Endothelial cell (in vitro differentiated cells): ENCODE measurements at regions not wholly inside any gene's neighbourhood (a gene's known extent, or its start where the extent isn't known, plus 50 kb on each side); places are given as distances from the start of the nearest gene placed in this dataset.

Experiments
- DNase-seq: peaks from one replicate; pipeline ENCODE4 v3.0.0; 2021; ENCODE audit warnings: low spot score
- H3K27ac Mint-ChIP-seq: one replicate; pipeline ENCODE4 v1.8.0; 2021; ENCODE audit warnings: mixed read lengths, inconsistent platforms; ENCODE audit not compliant: unreplicated experiment
- H3K27me3 Mint-ChIP-seq: one replicate; pipeline ENCODE4 v1.8.0; 2021; ENCODE audit warnings: mild to moderate bottlenecking, moderate library complexity, mixed read lengths, inconsistent platforms; ENCODE audit not compliant: unreplicated experiment
- H3K36me3 Mint-ChIP-seq: one replicate; pipeline ENCODE4 v1.8.0; 2021; ENCODE audit warnings: mild to moderate bottlenecking, low read depth, mixed read lengths, inconsistent platforms; ENCODE audit not compliant: unreplicated experiment
- H3K4me1 Mint-ChIP-seq: one replicate; pipeline ENCODE4 v1.8.0; 2021; ENCODE audit warnings: mild to moderate bottlenecking, mixed read lengths, inconsistent platforms; ENCODE audit not compliant: unreplicated experiment
- H3K4me3 Mint-ChIP-seq: one replicate; pipeline ENCODE4 v1.8.0; 2021; ENCODE audit warnings: mild to moderate bottlenecking, mixed read lengths, inconsistent platforms; ENCODE audit not compliant: unreplicated experiment
- H3K9me3 Mint-ChIP-seq: one replicate; pipeline ENCODE4 v1.8.0; 2021; ENCODE audit warnings: mixed read lengths, inconsistent platforms; ENCODE audit not compliant: unreplicated experiment
- CTCF ChIP-seq: fragments of 200-600 bp; sonication (generic); IDR thresholded peaks from one replicate; pipeline ENCODE4 v1.5.0; 2021; ENCODE audit warnings: antibody characterized with exemption; ENCODE audit not compliant: unreplicated experiment

GRCh38 chr2:12321886-12322285 is 394.9 kb upstream of the TRIB2 start:
- no peak overlapping the region for H3K4me3 Mint-ChIP-seq
- no peaks in the 10 kb centered on the region for H3K9me3 Mint-ChIP-seq
- DNase-seq = no peak
- no peak overlapping the region for H3K27ac Mint-ChIP-seq
- no peak for TF ChIP-seq CTCF
- no peaks in the 10 kb centered on the region for H3K27me3 Mint-ChIP-seq
- no peaks in the 10 kb centered on the region for H3K36me3 Mint-ChIP-seq
- H3K4me1 Mint-ChIP-seq = no peaks in the 10 kb centered on the region

GRCh38 chr2:12325806-12326205 is 390.9 kb upstream of the TRIB2 start:
- Mint-ChIP-seq H3K27ac (no peak overlapping the region), H3K27me3 (peaks cover 1% of the 10 kb centered on the region), H3K36me3 (no peaks in the 10 kb centered on the region), H3K9me3 (no peaks in the 10 kb centered on the region), H3K4me1 (no peaks in the 10 kb centered on the region), H3K4me3 (no peak overlapping the region)
- no peak for TF ChIP-seq CTCF
- DNase-seq = no peak

GRCh38 chr2:12326449-12327190 is 390.1 kb upstream of the TRIB2 start:
- H3K36me3 Mint-ChIP-seq = no peaks in the 10 kb centered on the region
- H3K4me1 Mint-ChIP-seq = no peaks in the 10 kb centered on the region
- H3K27ac Mint-ChIP-seq = no peak overlapping the region
- no peaks in the 10 kb centered on the region for H3K9me3 Mint-ChIP-seq
- no peak overlapping the region for H3K4me3 Mint-ChIP-seq
- TF ChIP-seq CTCF = no peak
- no peak for DNase-seq
- peaks cover 1% of the 10 kb centered on the region for H3K27me3 Mint-ChIP-seq

- Mint-ChIP-seq H3K9me3 (no peaks in the 10 kb centered on the region), H3K27ac (no peak overlapping the region), H3K27me3 (peaks cover 1% of the 10 kb centered on the region), H3K4me1 (no peaks in the 10 kb centered on the region), H3K36me3 (no peaks in the 10 kb centered on the region), H3K4me3 (no peak overlapping the region)
- no peak for DNase-seq
- no peak for TF ChIP-seq CTCF
These were observed 385.8 kb upstream of the TRIB2 start for GRCh38 chr2:12330916-12331315.

GRCh38 chr2:12331698-12332097 is 385.0 kb upstream of the TRIB2 start:
- Mint-ChIP-seq H3K27me3 (peaks cover 1% of the 10 kb centered on the region), H3K4me1 (no peaks in the 10 kb centered on the region), H3K9me3 (no peaks in the 10 kb centered on the region), H3K4me3 (no peak overlapping the region), H3K27ac (no peak overlapping the region), H3K36me3 (no peaks in the 10 kb centered on the region)
- TF ChIP-seq CTCF = no peak
- DNase-seq = no peak
